ENCODE measurements at regions not wholly inside any gene's neighbourhood (a gene's known extent, or its start where the extent isn't known, plus 50 kb on each side); places are given as distances from the start of the nearest gene placed in this dataset.

GRCh38 chr5:164300295-164300694 lies 794.9 kb downstream of the MAT2B start:
- no peak for TF ChIP-seq CTCF (IDR thresholded peaks at IDR 0.05; ENCODE audit: low read length)
- TF ChIP-seq EZH2 (IDR thresholded peaks at IDR 0.05; ENCODE audit: borderline replicate concordance, low read length) = no peak
